BJ (cell line): ENCODE measurements at regions not wholly inside any gene's neighbourhood (a gene's known extent, or its start where the extent isn't known, plus 50 kb on each side); places are given as distances from the start of the nearest gene placed in this dataset.

Source experiments
- CTCF ChIA-PET: fragments of 350-600 bp; formaldehyde crosslinking; extraction: SDS; loops from one replicate; lab custom pipeline; 2021; ENCODE audit warnings: antibody characterized with exemption, inconsistent platforms; lab: Yijun Ruan, JAX
- POLR2A ChIA-PET: fragments of 300-600 bp; sonication (Branson Sonifier 250); formaldehyde crosslinking; extraction: SDS; loops from one replicate; lab custom pipeline; 2021; ENCODE audit warnings: antibody characterized with exemption; lab: Charles Lee
- DNase-seq: peaks from one replicate; pipeline ENCODE4 v3.0.0-alpha.2; 2011; ENCODE audit warnings: low read depth
- H3K27me3 ChIP-seq: 2 replicates; pipeline ENCODE4 v1.6.0; 2011; ENCODE audit warnings: low read length; ENCODE audit not compliant: control insufficient read depth, insufficient read depth
- H3K36me3 ChIP-seq: 2 replicates; pipeline ENCODE4 v1.5.1; 2011; ENCODE audit warnings: low read length; ENCODE audit not compliant: control insufficient read depth, insufficient read depth
- H3K4me3 ChIP-seq: 2 replicates; pipeline ENCODE4 v1.5.1; 2011; ENCODE audit warnings: low read depth, mild to moderate bottlenecking, control low read depth, low read length
- TF ChIP-seq, protein P1 (sequence below): IDR thresholded peaks from 2 replicates; pipeline ENCODE4 v1.5.1; 2011; ENCODE audit warnings: low read depth, mild to moderate bottlenecking, control low read depth, inconsistent platforms, low read length, moderate library complexity; ENCODE audit not compliant: insufficient read depth

DNA sequence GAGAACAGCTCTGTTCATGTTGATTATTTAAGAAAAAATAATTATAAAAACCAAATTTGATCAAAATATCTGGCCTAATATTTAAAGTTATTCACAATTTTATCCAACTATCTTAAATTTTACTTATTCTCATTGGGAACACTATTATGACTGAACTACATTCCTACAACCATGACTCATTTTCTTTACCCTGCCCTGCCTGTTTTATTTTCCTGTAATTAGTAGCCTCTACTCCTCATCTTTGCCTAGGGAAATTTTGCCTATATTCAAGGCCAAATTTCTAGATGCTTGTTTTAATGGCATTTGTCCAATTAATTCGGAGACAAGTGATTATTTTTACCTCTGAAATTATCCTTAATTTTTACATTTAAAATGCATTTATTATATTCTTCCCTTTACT lies 289.7 kb upstream of the TMEM229A start:
- Histone ChIP-seq H3K27me3 (no peaks in the 10 kb centered on the region), H3K4me3 (no peak overlapping the region), H3K36me3 (no peaks in the 10 kb centered on the region)
- POLR2A ChIA-PET: no interaction called here
- no peak for DNase-seq
- TF ChIP-seq, protein P1, sequence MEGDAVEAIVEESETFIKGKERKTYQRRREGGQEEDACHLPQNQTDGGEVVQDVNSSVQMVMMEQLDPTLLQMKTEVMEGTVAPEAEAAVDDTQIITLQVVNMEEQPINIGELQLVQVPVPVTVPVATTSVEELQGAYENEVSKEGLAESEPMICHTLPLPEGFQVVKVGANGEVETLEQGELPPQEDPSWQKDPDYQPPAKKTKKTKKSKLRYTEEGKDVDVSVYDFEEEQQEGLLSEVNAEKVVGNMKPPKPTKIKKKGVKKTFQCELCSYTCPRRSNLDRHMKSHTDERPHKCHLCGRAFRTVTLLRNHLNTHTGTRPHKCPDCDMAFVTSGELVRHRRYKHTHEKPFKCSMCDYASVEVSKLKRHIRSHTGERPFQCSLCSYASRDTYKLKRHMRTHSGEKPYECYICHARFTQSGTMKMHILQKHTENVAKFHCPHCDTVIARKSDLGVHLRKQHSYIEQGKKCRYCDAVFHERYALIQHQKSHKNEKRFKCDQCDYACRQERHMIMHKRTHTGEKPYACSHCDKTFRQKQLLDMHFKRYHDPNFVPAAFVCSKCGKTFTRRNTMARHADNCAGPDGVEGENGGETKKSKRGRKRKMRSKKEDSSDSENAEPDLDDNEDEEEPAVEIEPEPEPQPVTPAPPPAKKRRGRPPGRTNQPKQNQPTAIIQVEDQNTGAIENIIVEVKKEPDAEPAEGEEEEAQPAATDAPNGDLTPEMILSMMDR: no peak
- CTCF ChIA-PET: no interaction called here

DNA sequence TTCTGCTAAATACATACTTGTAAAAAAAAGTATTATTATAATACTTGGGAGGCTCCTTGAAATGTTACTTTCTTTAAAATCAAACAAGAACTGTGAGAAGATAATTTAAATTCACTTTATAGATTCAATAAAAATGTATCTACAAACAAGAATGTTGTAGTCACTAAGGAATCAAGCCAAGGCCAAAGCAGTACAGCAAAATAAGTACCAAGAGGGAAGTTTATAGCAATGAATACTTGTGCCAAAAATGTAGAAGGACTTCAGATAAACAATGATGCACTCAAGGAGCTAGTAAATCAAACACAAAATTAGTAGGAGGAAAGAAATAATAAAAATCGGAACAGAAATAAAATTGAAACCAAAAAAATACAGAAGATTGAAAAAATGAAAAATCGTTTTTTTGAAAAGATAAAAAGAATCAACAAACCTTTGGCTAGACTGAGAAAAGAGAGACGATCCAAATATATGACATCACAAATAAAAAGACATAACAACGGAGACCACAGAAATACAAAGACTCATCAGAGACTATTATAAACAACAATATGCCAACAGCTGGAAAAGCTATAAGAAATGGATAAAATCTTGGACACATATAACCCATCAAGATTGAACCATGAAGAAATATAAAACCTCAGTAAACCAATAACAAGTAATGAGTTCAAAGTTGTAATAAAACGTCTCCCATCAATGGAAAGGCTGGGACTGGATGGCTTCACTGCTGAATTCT lies 286.0 kb upstream of the TMEM229A start:
- ChIA-PET POLR2A (no interaction called here), CTCF (no interaction called here)
- Histone ChIP-seq H3K36me3 (no peaks in the 10 kb centered on the region), H3K27me3 (no peaks in the 10 kb centered on the region), H3K4me3 (no peak overlapping the region)
- DNase-seq: no peak
- TF ChIP-seq, protein P1: no peak

DNA sequence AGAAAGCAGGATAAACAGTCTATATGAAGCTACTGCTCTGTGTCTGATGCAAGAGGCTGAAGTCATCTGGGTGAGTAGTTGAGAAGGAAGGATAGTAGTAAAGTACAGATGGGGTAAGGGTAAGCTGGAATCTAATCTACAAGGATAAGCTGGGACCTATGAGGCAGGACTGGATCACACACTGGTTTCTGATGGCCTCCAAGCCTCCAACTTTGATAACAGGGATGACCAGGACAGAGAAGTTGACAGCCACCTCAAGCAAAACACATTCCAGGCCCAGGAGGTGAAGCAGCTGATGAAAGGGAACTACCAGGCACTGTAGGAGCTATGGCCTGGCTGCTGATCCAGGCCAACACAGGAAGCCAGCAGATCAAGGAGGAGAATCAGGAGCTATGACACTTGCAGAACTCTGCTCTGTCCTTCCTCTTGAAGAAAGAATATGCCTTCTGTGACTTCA lies 278.1 kb upstream of the TMEM229A start:
- ChIA-PET CTCF (no interaction called here), POLR2A (no interaction called here)
- Histone ChIP-seq H3K27me3 (0 out of 2 replicates have a peak, but pooled peaks cover 2% of the 10 kb centered on the region), H3K36me3 (no peaks in the 10 kb centered on the region), H3K4me3 (no peak overlapping the region)
- no peak for DNase-seq
- TF ChIP-seq, protein P1: no peak

DNA sequence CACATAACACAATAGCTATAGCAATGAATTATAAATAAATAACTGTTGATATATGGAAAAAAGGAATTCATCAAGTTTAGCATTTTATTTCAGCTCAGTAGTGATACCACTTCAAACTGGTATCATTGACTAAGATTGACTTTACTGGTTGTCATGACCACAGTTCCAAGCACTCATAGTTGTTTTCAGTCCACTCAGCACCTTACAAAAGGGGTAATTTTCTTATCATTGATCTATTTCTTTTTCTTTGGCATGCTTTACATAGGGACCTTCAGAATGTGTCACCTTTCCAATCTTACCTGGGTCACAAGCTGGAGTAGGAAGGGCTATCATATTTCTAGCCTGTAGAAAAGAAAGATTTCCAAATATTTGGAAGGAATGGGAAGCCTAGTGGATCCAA lies 275.5 kb upstream of the TMEM229A start:
- H3K36me3 ChIP-seq: no peaks in the 10 kb centered on the region
- H3K27me3 ChIP-seq: 0 out of 2 replicates have a peak, but pooled peaks cover 2% of the 10 kb centered on the region
- ChIA-PET POLR2A (no interaction called here), CTCF (interaction anchor here (1.1 kb wide), 1 partner anchor 458 kb away, joined by 3 read pairs; no protein-coding TSS in a partner anchor)
- TF ChIP-seq, protein P1: no peak
- H3K4me3 ChIP-seq: no peak overlapping the region
- no peak for DNase-seq

DNA sequence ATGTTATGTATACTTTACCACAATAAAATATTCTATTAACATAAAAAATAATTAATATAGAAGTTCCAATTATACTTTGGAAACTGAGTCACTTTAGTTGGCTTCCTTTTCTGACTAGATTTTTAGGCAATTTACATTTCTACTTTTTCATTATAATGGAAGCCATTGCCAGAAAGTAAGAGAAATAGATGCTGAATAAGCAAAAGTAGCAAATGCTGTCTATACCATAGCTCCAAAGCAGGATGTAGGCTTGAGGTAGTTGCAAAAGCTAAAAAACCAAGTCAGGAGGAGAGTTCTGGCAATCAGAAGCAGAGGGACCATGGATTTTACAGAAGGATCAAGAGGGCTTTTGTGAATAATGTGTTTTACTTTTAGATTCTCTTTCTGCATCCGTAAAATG lies 262.4 kb upstream of the TMEM229A start:
- ChIA-PET CTCF (no interaction called here), POLR2A (no interaction called here)
- Histone ChIP-seq H3K27me3 (no peaks in the 10 kb centered on the region), H3K36me3 (no peaks in the 10 kb centered on the region), H3K4me3 (no peak overlapping the region)
- TF ChIP-seq, protein P1: no peak
- no peak for DNase-seq
